OCI-LY3 (cell line): ENCODE measurements at regions not wholly inside any gene's neighbourhood (a gene's known extent, or its start where the extent isn't known, plus 50 kb on each side); places are given as distances from the start of the nearest gene placed in this dataset.

Experiments
- H2AFZ ChIP-seq: fragments of 200-600, 300-600 bp; shearing (Covaris generic); 2 replicates; pipeline ENCODE4 v1.6.0; 2014; ENCODE audit warnings: antibody characterized with exemption, low read depth, low read length
- H3K27ac ChIP-seq: fragments of 200-600, 300-600 bp; sonication (generic); 2 replicates; pipeline ENCODE4 v1.5.1; 2014; ENCODE audit warnings: mild to moderate bottlenecking, low read length, moderate library complexity, mixed read lengths
- H3K27me3 ChIP-seq: fragments of 200-600, 300-600 bp; sonication (generic); 2 replicates; pipeline ENCODE4 v1.6.1; 2014; ENCODE audit warnings: low read depth, low read length, mixed read lengths
- H3K36me3 ChIP-seq: fragments of 200-600, 300-600 bp; sonication (generic); replicated peaks from 2 replicates; pipeline ENCODE3; 2014; ENCODE audit warnings: low read depth, low read length, mixed read lengths
- H3K4me1 ChIP-seq: fragments of 300-600, 200-600 bp; sonication (generic); 2 replicates; pipeline ENCODE4 v1.6.1; 2014; ENCODE audit warnings: low read length, mixed read lengths
- H3K4me2 ChIP-seq: fragments of 200-600, 300-600 bp; sonication (generic); 2 replicates; pipeline ENCODE4 v1.6.1; 2014; ENCODE audit warnings: low read length, mixed read lengths
- H3K4me3 ChIP-seq: fragments of 300-600, 200-600 bp; sonication (generic); 2 replicates; pipeline ENCODE4 v1.5.1; 2014; ENCODE audit warnings: antibody characterized with exemption, mild to moderate bottlenecking, low read length, moderate library complexity
- H3K79me2 ChIP-seq: fragments of 300-600, 200-600 bp; shearing (Covaris generic); 2 replicates; pipeline ENCODE4 v1.6.1; 2014; ENCODE audit warnings: mild to moderate bottlenecking, low read length, mixed read lengths
- H3K9ac ChIP-seq: fragments of 300-600, 200-600 bp; shearing (Covaris generic); 2 replicates; pipeline ENCODE4 v1.6.0; 2014; ENCODE audit warnings: mild to moderate bottlenecking, low read length, moderate library complexity
- H3K9me3 ChIP-seq: fragments of 200-600, 300-600 bp; shearing (Covaris generic); 2 replicates; pipeline ENCODE4 v1.6.1; 2014; ENCODE audit warnings: low read length, mixed read lengths; ENCODE audit not compliant: insufficient read depth
- H4K20me1 ChIP-seq: fragments of 200-600, 300-600 bp; sonication (generic); 2 replicates; pipeline ENCODE4 v1.6.1; 2016; ENCODE audit warnings: low read length, mixed read lengths; ENCODE audit not compliant: insufficient read depth
- EZH2phosphoT487 ChIP-seq: fragments of 200-600 bp; shearing (Covaris generic); IDR thresholded peaks from 2 replicates; pipeline ENCODE4 v1.6.1; 2018; ENCODE audit warnings: antibody characterized with exemption, mixed run types, low read depth
- TF ChIP-seq, protein P1 (sequence below): fragments of 200-600, 300-600 bp; sonication (generic); IDR thresholded peaks from 2 replicates; pipeline ENCODE4 v1.5.1; 2014; ENCODE audit warnings: antibody characterized with exemption, low read length, low read depth

DNA sequence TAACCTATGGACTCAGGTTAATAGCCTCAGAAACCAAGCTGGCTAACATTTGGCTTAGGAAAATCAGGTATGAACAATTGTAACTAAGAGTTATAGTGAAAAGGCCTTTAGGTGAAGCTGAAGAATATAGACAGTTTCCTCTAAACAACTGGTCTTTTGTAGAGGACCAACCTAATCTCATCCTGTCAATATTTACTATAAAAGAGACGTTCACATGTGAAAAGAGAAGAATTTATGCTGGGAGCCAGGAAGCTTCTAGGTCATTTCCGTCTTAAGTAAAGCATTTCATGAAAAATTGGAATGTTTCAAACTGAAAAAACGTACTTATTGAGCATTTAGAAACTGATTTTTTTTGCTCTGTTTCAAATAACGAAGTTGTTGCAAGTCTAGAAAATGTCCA lies 764.3 kb upstream of the GOLIM4 start:
- Histone ChIP-seq H3K4me2 (no peak overlapping the region), H3K27ac (no peak overlapping the region)
- TF ChIP-seq, protein P1, sequence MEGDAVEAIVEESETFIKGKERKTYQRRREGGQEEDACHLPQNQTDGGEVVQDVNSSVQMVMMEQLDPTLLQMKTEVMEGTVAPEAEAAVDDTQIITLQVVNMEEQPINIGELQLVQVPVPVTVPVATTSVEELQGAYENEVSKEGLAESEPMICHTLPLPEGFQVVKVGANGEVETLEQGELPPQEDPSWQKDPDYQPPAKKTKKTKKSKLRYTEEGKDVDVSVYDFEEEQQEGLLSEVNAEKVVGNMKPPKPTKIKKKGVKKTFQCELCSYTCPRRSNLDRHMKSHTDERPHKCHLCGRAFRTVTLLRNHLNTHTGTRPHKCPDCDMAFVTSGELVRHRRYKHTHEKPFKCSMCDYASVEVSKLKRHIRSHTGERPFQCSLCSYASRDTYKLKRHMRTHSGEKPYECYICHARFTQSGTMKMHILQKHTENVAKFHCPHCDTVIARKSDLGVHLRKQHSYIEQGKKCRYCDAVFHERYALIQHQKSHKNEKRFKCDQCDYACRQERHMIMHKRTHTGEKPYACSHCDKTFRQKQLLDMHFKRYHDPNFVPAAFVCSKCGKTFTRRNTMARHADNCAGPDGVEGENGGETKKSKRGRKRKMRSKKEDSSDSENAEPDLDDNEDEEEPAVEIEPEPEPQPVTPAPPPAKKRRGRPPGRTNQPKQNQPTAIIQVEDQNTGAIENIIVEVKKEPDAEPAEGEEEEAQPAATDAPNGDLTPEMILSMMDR = no peak
- no peak for TF ChIP-seq EZH2phosphoT487

GRCh38 chr3:168859574-168859973 lies 763.9 kb upstream of the GOLIM4 start:
- H2AFZ ChIP-seq = no peak overlapping the region
- no peak for TF ChIP-seq EZH2phosphoT487
- TF ChIP-seq, protein P1 = no peak
- H3K79me2 ChIP-seq = no peaks in the 10 kb centered on the region
- no peaks in the 10 kb centered on the region for H4K20me1 ChIP-seq
- H3K27ac ChIP-seq = no peak overlapping the region
- H3K9me3 ChIP-seq = no peaks in the 10 kb centered on the region
- H3K36me3 ChIP-seq = no peaks in the 10 kb centered on the region
- H3K27me3 ChIP-seq = no peaks in the 10 kb centered on the region
- no peak overlapping the region for H3K9ac ChIP-seq
- no peak overlapping the region for H3K4me3 ChIP-seq
- peaks cover 10% of the 10 kb centered on the region for H3K4me1 ChIP-seq
- H3K4me2 ChIP-seq = no peak overlapping the region

More for the DNA sequence above, 764.3 kb upstream of the GOLIM4 start:
- Histone ChIP-seq H2AFZ (no peak overlapping the region), H3K9me3 (no peaks in the 10 kb centered on the region), H4K20me1 (no peaks in the 10 kb centered on the region), H3K79me2 (no peaks in the 10 kb centered on the region), H3K4me3 (no peak overlapping the region), H3K9ac (no peak overlapping the region), H3K36me3 (no peaks in the 10 kb centered on the region), H3K27me3 (no peaks in the 10 kb centered on the region), H3K4me1 (peaks cover 10% of the 10 kb centered on the region)

GRCh38 chr3:168859143-168859542 lies 763.4 kb upstream of the GOLIM4 start:
- Histone ChIP-seq H3K9ac (no peak overlapping the region), H3K27me3 (no peaks in the 10 kb centered on the region)

DNA sequence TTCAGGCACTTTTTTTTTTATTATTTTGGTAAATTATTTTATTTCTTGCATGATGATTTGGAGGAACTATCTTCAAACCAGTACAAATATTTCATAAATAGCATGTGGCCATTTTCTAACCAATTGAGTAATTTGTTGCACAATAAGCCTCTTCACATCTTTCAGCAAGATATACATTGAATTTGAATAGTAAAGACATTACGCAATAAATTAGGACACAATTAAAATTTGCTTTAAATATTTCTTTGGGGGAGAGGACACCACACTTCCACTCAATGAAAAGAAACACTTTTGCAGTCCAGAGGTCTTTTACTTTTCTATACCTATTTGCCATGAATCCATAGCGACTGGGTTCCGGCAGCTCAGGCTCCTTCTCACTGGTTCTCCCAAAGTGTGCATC lies 762.6 kb upstream of the GOLIM4 start:
- H4K20me1 ChIP-seq = no peaks in the 10 kb centered on the region
- no peaks in the 10 kb centered on the region for H3K9me3 ChIP-seq
- no peak overlapping the region for H3K27ac ChIP-seq
- H3K9ac ChIP-seq = no peak overlapping the region
- peaks cover 10% of the 10 kb centered on the region for H3K4me1 ChIP-seq
- H3K4me2 ChIP-seq = no peak overlapping the region
- H2AFZ ChIP-seq = no peak overlapping the region
- H3K4me3 ChIP-seq = no peak overlapping the region
- no peaks in the 10 kb centered on the region for H3K36me3 ChIP-seq
- H3K79me2 ChIP-seq = no peaks in the 10 kb centered on the region
- TF ChIP-seq EZH2phosphoT487 = no peak
- TF ChIP-seq, protein P1 = no peak
- no peaks in the 10 kb centered on the region for H3K27me3 ChIP-seq

More at GRCh38 chr3:168859143-168859542, 763.4 kb upstream of the GOLIM4 start:
- Histone ChIP-seq H3K4me1 (peaks cover 10% of the 10 kb centered on the region), H4K20me1 (no peaks in the 10 kb centered on the region), H3K79me2 (no peaks in the 10 kb centered on the region), H3K36me3 (no peaks in the 10 kb centered on the region), H2AFZ (no peak overlapping the region), H3K27ac (no peak overlapping the region), H3K4me3 (no peak overlapping the region), H3K9me3 (no peaks in the 10 kb centered on the region), H3K4me2 (no peak overlapping the region)
- no peak for TF ChIP-seq EZH2phosphoT487
- TF ChIP-seq, protein P1 = no peak
